ENCODE measurements at regions not wholly inside any gene's neighbourhood (a gene's known extent, or its start where the extent isn't known, plus 50 kb on each side); places are given as distances from the start of the nearest gene placed in this dataset.

GRCh38 chr12:93165384-93165932 lies 212.3 kb upstream of the NUDT4 start:
- no peak for DNase-seq (ENCODE audit: low spot score)
- peaks cover 11% of the 10 kb centered on the region for H3K27me3 Mint-ChIP-seq (ENCODE audit: insufficient read depth, low read depth, poor library complexity)
- no peak overlapping the region for H3K4me2 ChIP-seq

More at GRCh38 chr12:93165384-93165932, 212.3 kb upstream of the NUDT4 start:
- Histone ChIP-seq H2AFZ (no peak overlapping the region), H3K9me2 (ENCODE audit: insufficient read depth) (no peaks in the 10 kb centered on the region; the same call in 1 of the 2 replicates), H3K27ac (ENCODE audit: low read depth) (no peak overlapping the region), H3F3A (replicated peaks; ENCODE audit: low read depth) (no peaks in the 10 kb centered on the region), H3K4me1 (ENCODE audit: insufficient read depth) (0 out of 2 replicates have a peak, but pooled peaks cover 3% of the 10 kb centered on the region), H4K20me1 (replicated peaks; ENCODE audit: insufficient read depth) (no peaks in the 10 kb centered on the region; the same call in 1 of the 2 replicates), H3K27me3 (ENCODE audit: insufficient read depth) (peaks cover 24% of the 10 kb centered on the region), H3K36me3 (ENCODE audit: insufficient read depth) (no peaks in the 10 kb centered on the region), H3K79me2 (replicated peaks; ENCODE audit: insufficient read depth) (no peaks in the 10 kb centered on the region), H3K4me3 (no peak overlapping the region)
- H3K27ac Mint-ChIP-seq: no peak overlapping the region
- no peaks in the 10 kb centered on the region for H3K36me3 Mint-ChIP-seq (ENCODE audit: low read depth)
- TF ChIP-seq STAT1 (IDR thresholded peaks at IDR 0.05; ENCODE audit: unreplicated experiment): no peak
- no peak for TF ChIP-seq ZNF114 (CRISPR knock-in tag; IDR thresholded peaks at IDR 0.05)
- TF ChIP-seq NANOG (IDR thresholded peaks at IDR 0.05; ENCODE audit: borderline replicate concordance): no peak
- TF ChIP-seq ETS1 (IDR thresholded peaks at IDR 0.05): no peak
- TF ChIP-seq, protein P1, sequence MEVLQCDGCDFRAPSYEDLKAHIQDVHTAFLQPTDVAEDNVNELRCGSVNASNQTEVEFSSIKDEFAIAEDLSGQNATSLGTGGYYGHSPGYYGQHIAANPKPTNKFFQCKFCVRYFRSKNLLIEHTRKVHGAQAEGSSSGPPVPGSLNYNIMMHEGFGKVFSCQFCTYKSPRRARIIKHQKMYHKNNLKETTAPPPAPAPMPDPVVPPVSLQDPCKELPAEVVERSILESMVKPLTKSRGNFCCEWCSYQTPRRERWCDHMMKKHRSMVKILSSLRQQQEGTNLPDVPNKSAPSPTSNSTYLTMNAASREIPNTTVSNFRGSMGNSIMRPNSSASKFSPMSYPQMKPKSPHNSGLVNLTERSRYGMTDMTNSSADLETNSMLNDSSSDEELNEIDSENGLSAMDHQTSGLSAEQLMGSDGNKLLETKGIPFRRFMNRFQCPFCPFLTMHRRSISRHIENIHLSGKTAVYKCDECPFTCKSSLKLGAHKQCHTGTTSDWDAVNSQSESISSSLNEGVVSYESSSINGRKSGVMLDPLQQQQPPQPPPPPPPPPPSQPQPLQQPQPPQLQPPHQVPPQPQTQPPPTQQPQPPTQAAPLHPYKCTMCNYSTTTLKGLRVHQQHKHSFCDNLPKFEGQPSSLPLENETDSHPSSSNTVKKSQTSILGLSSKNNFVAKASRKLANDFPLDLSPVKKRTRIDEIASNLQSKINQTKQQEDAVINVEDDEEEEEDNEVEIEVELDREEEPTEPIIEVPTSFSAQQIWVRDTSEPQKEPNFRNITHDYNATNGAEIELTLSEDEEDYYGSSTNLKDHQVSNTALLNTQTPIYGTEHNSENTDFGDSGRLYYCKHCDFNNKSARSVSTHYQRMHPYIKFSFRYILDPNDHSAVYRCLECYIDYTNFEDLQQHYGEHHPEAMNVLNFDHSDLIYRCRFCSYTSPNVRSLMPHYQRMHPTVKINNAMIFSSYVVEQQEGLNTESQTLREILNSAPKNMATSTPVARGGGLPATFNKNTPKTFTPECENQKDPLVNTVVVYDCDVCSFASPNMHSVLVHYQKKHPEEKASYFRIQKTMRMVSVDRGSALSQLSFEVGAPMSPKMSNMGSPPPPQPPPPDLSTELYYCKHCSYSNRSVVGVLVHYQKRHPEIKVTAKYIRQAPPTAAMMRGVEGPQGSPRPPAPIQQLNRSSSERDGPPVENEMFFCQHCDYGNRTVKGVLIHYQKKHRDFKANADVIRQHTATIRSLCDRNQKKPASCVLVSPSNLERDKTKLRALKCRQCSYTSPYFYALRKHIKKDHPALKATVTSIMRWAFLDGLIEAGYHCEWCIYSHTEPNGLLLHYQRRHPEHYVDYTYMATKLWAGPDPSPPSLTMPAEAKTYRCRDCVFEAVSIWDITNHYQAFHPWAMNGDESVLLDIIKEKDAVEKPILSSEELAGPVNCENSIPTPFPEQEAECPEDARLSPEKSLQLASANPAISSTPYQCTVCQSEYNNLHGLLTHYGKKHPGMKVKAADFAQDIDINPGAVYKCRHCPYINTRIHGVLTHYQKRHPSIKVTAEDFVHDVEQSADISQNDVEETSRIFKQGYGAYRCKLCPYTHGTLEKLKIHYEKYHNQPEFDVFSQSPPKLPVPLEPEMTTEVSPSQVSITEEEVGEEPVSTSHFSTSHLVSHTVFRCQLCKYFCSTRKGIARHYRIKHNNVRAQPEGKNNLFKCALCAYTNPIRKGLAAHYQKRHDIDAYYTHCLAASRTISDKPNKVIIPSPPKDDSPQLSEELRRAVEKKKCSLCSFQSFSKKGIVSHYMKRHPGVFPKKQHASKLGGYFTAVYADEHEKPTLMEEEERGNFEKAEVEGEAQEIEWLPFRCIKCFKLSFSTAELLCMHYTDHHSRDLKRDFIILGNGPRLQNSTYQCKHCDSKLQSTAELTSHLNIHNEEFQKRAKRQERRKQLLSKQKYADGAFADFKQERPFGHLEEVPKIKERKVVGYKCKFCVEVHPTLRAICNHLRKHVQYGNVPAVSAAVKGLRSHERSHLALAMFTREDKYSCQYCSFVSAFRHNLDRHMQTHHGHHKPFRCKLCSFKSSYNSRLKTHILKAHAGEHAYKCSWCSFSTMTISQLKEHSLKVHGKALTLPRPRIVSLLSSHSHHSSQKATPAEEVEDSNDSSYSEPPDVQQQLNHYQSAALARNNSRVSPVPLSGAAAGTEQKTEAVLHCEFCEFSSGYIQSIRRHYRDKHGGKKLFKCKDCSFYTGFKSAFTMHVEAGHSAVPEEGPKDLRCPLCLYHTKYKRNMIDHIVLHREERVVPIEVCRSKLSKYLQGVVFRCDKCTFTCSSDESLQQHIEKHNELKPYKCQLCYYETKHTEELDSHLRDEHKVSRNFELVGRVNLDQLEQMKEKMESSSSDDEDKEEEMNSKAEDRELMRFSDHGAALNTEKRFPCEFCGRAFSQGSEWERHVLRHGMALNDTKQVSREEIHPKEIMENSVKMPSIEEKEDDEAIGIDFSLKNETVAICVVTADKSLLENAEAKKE (CRISPR knock-in tag; IDR thresholded peaks at IDR 0.05): no peak
- no peak for TF ChIP-seq REST (IDR thresholded peaks at IDR 0.05; ENCODE audit: unreplicated experiment)
- TF ChIP-seq CREB1 (CRISPR knock-in tag; IDR thresholded peaks at IDR 0.05; ENCODE audit: low read depth): no peak
- no peak for TF ChIP-seq CTCF (conservative IDR thresholded peaks at IDR 0.05; ENCODE audit: low read depth in 2 of 2)
- no peak for ATAC-seq
- no peak overlapping the region for H3K4me3 Mint-ChIP-seq
- H3K9me3 Mint-ChIP-seq: no peaks in the 10 kb centered on the region
- H3K4me1 Mint-ChIP-seq: peaks cover 9% of the 10 kb centered on the region; the same call in 2 of the 3 replicates
